ENCODE measurements at regions not wholly inside any gene's neighbourhood (a gene's known extent, or its start where the extent isn't known, plus 50 kb on each side); places are given as distances from the start of the nearest gene placed in this dataset.

- no peak for DNase-seq
Measured at GRCh38 chr6:147870506-147871110, 362.1 kb downstream of the SAMD5 start.

GRCh38 chr6:147872002-147872401 lies 363.5 kb downstream of the SAMD5 start:
- DNase-seq = no peak

GRCh38 chr6:147873816-147874215 lies 365.3 kb downstream of the SAMD5 start:
- no peak for DNase-seq

- no peak for DNase-seq
Measured at GRCh38 chr6:147874322-147874721, 365.8 kb downstream of the SAMD5 start.

- no peak for DNase-seq
Measured at GRCh38 chr6:147879031-147879580, 370.6 kb downstream of the SAMD5 start.

GRCh38 chr6:147881432-147881831 lies 372.9 kb downstream of the SAMD5 start:
- no peak for DNase-seq

GRCh38 chr6:147888374-147888773 lies 379.9 kb downstream of the SAMD5 start:
- DNase-seq = no peak

GRCh38 chr6:147891671-147892070 lies 383.2 kb downstream of the SAMD5 start:
- DNase-seq = no peak

- no peak for DNase-seq
Measured at GRCh38 chr6:147892476-147892875, 384.0 kb downstream of the SAMD5 start.

GRCh38 chr6:147895272-147895671 lies 386.8 kb downstream of the SAMD5 start:
- no peak for DNase-seq

- no peak for DNase-seq
Measured at GRCh38 chr6:147900247-147900830, 391.8 kb downstream of the SAMD5 start.

GRCh38 chr6:147903321-147903720 lies 394.8 kb downstream of the SAMD5 start:
- no peak for DNase-seq

- DNase-seq = no peak
Measured at GRCh38 chr6:147903931-147904330, 395.4 kb downstream of the SAMD5 start.

- no peak for DNase-seq
Measured at GRCh38 chr6:147904416-147904815, 395.9 kb downstream of the SAMD5 start.

- DNase-seq = no peak
Measured at GRCh38 chr6:147905711-147906110, 397.2 kb downstream of the SAMD5 start.

- DNase-seq = no peak
Measured at GRCh38 chr6:147906361-147906760, 397.9 kb downstream of the SAMD5 start.

- DNase-seq = no peak
Measured at GRCh38 chr6:147909640-147910039, 401.1 kb downstream of the SAMD5 start.

- DNase-seq = no peak
Measured at GRCh38 chr6:147910281-147910680, 401.8 kb downstream of the SAMD5 start.

- no peak for DNase-seq
Measured at GRCh38 chr6:147911057-147911456, 402.6 kb downstream of the SAMD5 start.

- no peak for DNase-seq
Measured at GRCh38 chr6:147911686-147912085, 403.2 kb downstream of the SAMD5 start.

- no peak for DNase-seq
Measured at GRCh38 chr6:147922799-147923198, 414.3 kb downstream of the SAMD5 start.

GRCh38 chr6:147924598-147924997 lies 416.1 kb downstream of the SAMD5 start:
- DNase-seq = no peak

GRCh38 chr6:147925826-147926225 lies 416.8 kb upstream of the SASH1 start:
- DNase-seq = no peak

GRCh38 chr6:147930745-147931144 lies 411.9 kb upstream of the SASH1 start:
- no peak for DNase-seq

- no peak for DNase-seq
Measured at GRCh38 chr6:147933224-147933623, 409.4 kb upstream of the SASH1 start.

Measured in NCI-H2081 treated with DMSO at 0.1 percent for 48 hours (cell line).